NCI-H460 (cell line): ENCODE measurements at regions not wholly inside any gene's neighbourhood (a gene's known extent, or its start where the extent isn't known, plus 50 kb on each side); places are given as distances from the start of the nearest gene placed in this dataset.

Experiments
- DNase-seq: peaks from one replicate; pipeline ENCODE4 v3.0.0-alpha.2; 2016; ENCODE audit warnings: low read depth; ENCODE audit errors: extremely low read depth

- no peak for DNase-seq
These were observed 310.2 kb upstream of the RGMB start for GRCh38 chr5:98463222-98463621.

GRCh38 chr5:98463676-98464075 is 309.8 kb upstream of the RGMB start:
- DNase-seq, result no peak

GRCh38 chr5:98464737-98465330 is 308.6 kb upstream of the RGMB start:
- no peak for DNase-seq

GRCh38 chr5:98468188-98468869 is 305.1 kb upstream of the RGMB start:
- peak; percentile 49 for DNase-seq

GRCh38 chr5:98470747-98471146 is 302.7 kb upstream of the RGMB start:
- DNase-seq, result no peak

GRCh38 chr5:98471458-98471857 is 302.0 kb upstream of the RGMB start:
- no peak for DNase-seq

- no peak for DNase-seq
These were observed 299.2 kb upstream of the RGMB start for GRCh38 chr5:98474216-98474615.

- DNase-seq, result no peak
These were observed 298.7 kb upstream of the RGMB start for GRCh38 chr5:98474782-98475181.

GRCh38 chr5:98482321-98483300 is 290.9 kb upstream of the RGMB start:
- DNase-seq, result no peak

GRCh38 chr5:98483301-98483685 is 290.2 kb upstream of the RGMB start:
- DNase-seq, result no peak

- no peak for DNase-seq
These were observed 284.4 kb upstream of the RGMB start for GRCh38 chr5:98489021-98489420.

- no peak for DNase-seq
These were observed 283.1 kb upstream of the RGMB start for GRCh38 chr5:98490348-98490747.

- DNase-seq, result no peak
These were observed 281.2 kb upstream of the RGMB start for GRCh38 chr5:98492258-98492657.

GRCh38 chr5:98497418-98497817 is 276.0 kb upstream of the RGMB start:
- no peak for DNase-seq

- no peak for DNase-seq
These were observed 275.4 kb upstream of the RGMB start for GRCh38 chr5:98498028-98498427.

GRCh38 chr5:98499892-98500291 is 273.6 kb upstream of the RGMB start:
- no peak for DNase-seq

GRCh38 chr5:98500811-98501210 is 272.7 kb upstream of the RGMB start:
- DNase-seq, result no peak

- DNase-seq, result no peak
These were observed 269.8 kb upstream of the RGMB start for GRCh38 chr5:98503616-98504015.

- no peak for DNase-seq
These were observed 269.0 kb upstream of the RGMB start for GRCh38 chr5:98504505-98504904.

GRCh38 chr5:98510143-98510985 is 263.1 kb upstream of the RGMB start:
- DNase-seq, result no peak

GRCh38 chr5:98513380-98513779 is 260.1 kb upstream of the RGMB start:
- no peak for DNase-seq
